Hepatocyte (in vitro differentiated cells): ENCODE measurements at regions not wholly inside any gene's neighbourhood (a gene's known extent, or its start where the extent isn't known, plus 50 kb on each side); places are given as distances from the start of the nearest gene placed in this dataset.

Experiments used
- DNase-seq: peaks from one replicate; pipeline ENCODE4 v3.0.0-alpha.2; 2016; ENCODE audit warnings: low spot score
- H2AFZ ChIP-seq: fragments of 200-600 bp; sonication (generic); 2 replicates; pipeline ENCODE4 v1.6.0; 2016; ENCODE audit warnings: antibody characterized with exemption, mild to moderate bottlenecking
- H3K27ac ChIP-seq: fragments of 200-600 bp; sonication (generic); 2 replicates; pipeline ENCODE4 v1.5.1; 2016; ENCODE audit warnings: mild to moderate bottlenecking
- H3K27me3 ChIP-seq: fragments of 200-600 bp; sonication (generic); 2 replicates; pipeline ENCODE4 v1.6.1; 2016
- H3K36me3 ChIP-seq: fragments of 200-600 bp; sonication (generic); replicated peaks from 2 replicates; pipeline ENCODE4 v1.5.1; 2016; ENCODE audit warnings: low read depth; ENCODE audit not compliant: insufficient read depth
- H3K4me1 ChIP-seq: fragments of 200-600 bp; sonication (generic); 2 replicates; pipeline ENCODE4 v1.5.1; 2016; ENCODE audit warnings: mild to moderate bottlenecking, moderate library complexity; ENCODE audit not compliant: insufficient read depth
- H3K4me2 ChIP-seq: fragments of 200-600 bp; sonication (generic); 2 replicates; pipeline ENCODE4 v1.6.0; 2016
- H3K4me3 ChIP-seq: fragments of 200-600 bp; sonication (generic); 2 replicates; pipeline ENCODE4 v1.5.1; 2016; ENCODE audit warnings: mild to moderate bottlenecking
- H3K79me2 ChIP-seq: fragments of 200-600 bp; sonication (generic); 2 replicates; pipeline ENCODE4 v1.6.0; 2017; ENCODE audit warnings: mild to moderate bottlenecking
- H3K9me2 ChIP-seq: fragments of 200-600 bp; sonication (generic); replicated peaks from 2 replicates; pipeline ENCODE4 v1.6.0; 2017; ENCODE audit warnings: mild to moderate bottlenecking; ENCODE audit not compliant: insufficient read depth
- H3K9me3 ChIP-seq: fragments of 200-600 bp; sonication (generic); 2 replicates; pipeline ENCODE4 v1.5.1; 2016; ENCODE audit warnings: low read depth, mild to moderate bottlenecking
- H4K20me1 ChIP-seq: fragments of 200-600 bp; sonication (generic); 2 replicates; pipeline ENCODE4 v1.6.0; 2016; ENCODE audit warnings: mild to moderate bottlenecking; ENCODE audit not compliant: insufficient read depth, poor library complexity, severe bottlenecking
- CTCF ChIP-seq: fragments of 200-600 bp; sonication (generic); IDR thresholded peaks from 2 replicates; pipeline ENCODE4 v1.5.1; 2016; ENCODE audit warnings: antibody characterized with exemption, mild to moderate bottlenecking; ENCODE audit not compliant: poor library complexity
- EZH2 ChIP-seq: fragments of 200-600 bp; sonication (generic); IDR thresholded peaks from 2 replicates; pipeline ENCODE4 v1.6.1; 2016; ENCODE audit warnings: antibody characterized with exemption, mild to moderate bottlenecking, borderline replicate concordance
- EZH2phosphoT487 ChIP-seq: fragments of 200-600 bp; sonication (generic); IDR thresholded peaks from one replicate; pipeline ENCODE4 v1.6.1; 2018; ENCODE audit warnings: antibody characterized with exemption, mild to moderate bottlenecking, low read depth, moderate library complexity; ENCODE audit not compliant: unreplicated experiment, severe bottlenecking
- WGBS: methylation state at CpG from one replicate; pipeline ENCODE4 v1.1.6; 2016; ENCODE audit warnings: low lambda C conversion rate; ENCODE audit errors: missing lambda C conversion rate; 5-methylcytosine and 5-hydroxymethylcytosine counted together

DNA sequence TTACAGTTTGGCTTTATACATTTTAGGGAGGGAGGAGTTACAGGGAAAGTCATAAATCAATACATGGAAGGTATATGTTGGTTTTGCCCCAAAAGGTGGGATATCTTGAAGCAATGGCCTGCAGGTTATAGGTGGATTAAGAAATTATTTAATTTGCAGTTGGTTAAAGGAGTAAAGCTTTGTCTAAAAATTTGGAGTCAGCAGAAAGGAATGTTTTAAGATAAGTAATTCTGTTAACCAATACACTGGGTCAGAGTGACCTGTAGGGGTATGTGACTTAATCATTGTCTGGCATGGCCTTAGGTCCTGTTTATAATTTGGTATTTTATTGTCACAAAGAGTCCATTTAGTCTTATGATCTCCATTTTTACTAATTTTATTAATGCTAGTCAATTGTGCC lies 115.0 kb downstream of the AGTR2 start:
- no peaks in the 10 kb centered on the region for H4K20me1 ChIP-seq
- TF ChIP-seq CTCF (no peak), EZH2 (no peak), EZH2phosphoT487 (no peak)

DNA sequence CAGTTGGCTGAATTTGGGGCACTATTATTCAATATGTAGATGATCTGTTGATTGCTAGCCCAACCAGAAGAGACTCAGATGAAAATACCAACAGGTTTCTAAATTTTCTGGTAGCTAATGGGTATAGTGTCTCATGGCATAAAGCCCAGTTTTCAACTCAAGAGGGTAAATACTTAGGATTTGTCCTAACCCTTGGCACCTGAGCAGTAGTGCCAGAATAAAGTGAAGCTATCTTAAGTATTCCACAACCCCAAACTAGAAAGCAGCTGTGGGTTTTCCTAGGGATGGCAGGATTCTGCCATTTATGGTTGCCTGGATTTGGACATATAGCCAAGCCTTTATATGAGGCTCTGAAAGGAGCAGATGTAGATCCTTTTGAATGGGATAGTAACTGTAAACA lies 119.0 kb downstream of the AGTR2 start:
- Histone ChIP-seq H3K36me3 (no peaks in the 10 kb centered on the region), H2AFZ (no peak overlapping the region), H3K4me2 (no peak overlapping the region), H3K4me3 (no peak overlapping the region), H3K27ac (no peak overlapping the region), H3K27me3 (no peaks in the 10 kb centered on the region), H3K79me2 (no peaks in the 10 kb centered on the region), H3K9me2 (no peaks in the 10 kb centered on the region), H3K9me3 (no peaks in the 10 kb centered on the region), H4K20me1 (no peaks in the 10 kb centered on the region), H3K4me1 (no peaks in the 10 kb centered on the region)
- TF ChIP-seq CTCF (no peak), EZH2 (no peak), EZH2phosphoT487 (no peak)
- no peak for DNase-seq

More for the DNA sequence above, 115.0 kb downstream of the AGTR2 start:
- Histone ChIP-seq H3K4me3 (no peak overlapping the region), H3K27me3 (no peaks in the 10 kb centered on the region), H3K9me2 (no peaks in the 10 kb centered on the region), H3K4me1 (no peaks in the 10 kb centered on the region), H3K79me2 (no peaks in the 10 kb centered on the region), H3K27ac (no peak overlapping the region), H3K36me3 (no peaks in the 10 kb centered on the region), H2AFZ (no peak overlapping the region), H3K4me2 (no peak overlapping the region), H3K9me3 (no peaks in the 10 kb centered on the region)
- no peak for DNase-seq

- Histone ChIP-seq H3K9me3 (no peaks in the 10 kb centered on the region), H3K79me2 (no peaks in the 10 kb centered on the region), H3K27ac (no peak overlapping the region), H3K4me3 (no peak overlapping the region), H3K4me1 (no peaks in the 10 kb centered on the region), H3K4me2 (no peak overlapping the region), H3K9me2 (no peaks in the 10 kb centered on the region), H4K20me1 (no peaks in the 10 kb centered on the region), H3K36me3 (no peaks in the 10 kb centered on the region), H3K27me3 (no peaks in the 10 kb centered on the region), H2AFZ (no peak overlapping the region)
- TF ChIP-seq CTCF = no peak
- no peak for DNase-seq
- WGBS = 24% methylated on average over 1 of the region's 1 CpG
These were observed 119.8 kb downstream of the AGTR2 start for GRCh38 chrX:116290359-116290758.

DNA sequence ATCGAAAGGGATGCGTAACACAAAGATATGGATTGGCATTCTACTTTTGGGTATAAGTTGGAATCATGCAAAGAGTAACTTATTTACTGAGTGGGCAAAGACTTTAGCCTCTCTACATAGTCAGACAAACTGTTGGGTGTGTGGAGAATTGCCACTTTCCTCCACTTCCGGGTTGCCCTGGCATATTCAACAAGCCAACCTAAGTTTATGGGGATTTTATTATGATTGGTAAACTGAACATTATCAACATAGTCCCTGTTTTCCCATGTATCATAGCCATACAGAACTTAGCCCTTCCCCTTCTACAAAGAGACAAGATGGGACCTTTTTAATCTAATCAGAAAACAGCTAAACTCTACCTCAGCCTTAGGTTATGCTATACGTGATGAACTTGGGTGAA lies 121.6 kb downstream of the AGTR2 start:
- Histone ChIP-seq H3K36me3 (no peaks in the 10 kb centered on the region), H3K9me3 (no peaks in the 10 kb centered on the region), H3K27ac (no peak overlapping the region), H3K4me2 (no peak overlapping the region), H4K20me1 (no peaks in the 10 kb centered on the region), H3K4me3 (no peak overlapping the region), H3K27me3 (no peaks in the 10 kb centered on the region), H2AFZ (no peak overlapping the region), H3K9me2 (no peaks in the 10 kb centered on the region), H3K4me1 (no peaks in the 10 kb centered on the region), H3K79me2 (no peaks in the 10 kb centered on the region)
- no peak for DNase-seq
- TF ChIP-seq EZH2 (no peak), EZH2phosphoT487 (no peak), CTCF (no peak)
- 74% methylated on average over 4 of the region's 4 CpGs for WGBS
